Testis (tissue), 2 donors: ENCODE measurements at regions not wholly inside any gene's neighbourhood (a gene's known extent, or its start where the extent isn't known, plus 50 kb on each side); places are given as distances from the start of the nearest gene placed in this dataset.

Experiments
- DNase-seq: peaks from one replicate; pipeline ENCODE4 v3.0.0-alpha.2; 2019
- H3K27ac ChIP-seq, 2 donors: fragments of 200-600 bp; sonication (generic); one replicate each; pipeline ENCODE4 v1.5.1; 2019
- H3K27me3 ChIP-seq: fragments of 200-600 bp; sonication (generic); one replicate; pipeline ENCODE4 v1.5.1; 2019
- H3K36me3 ChIP-seq: fragments of 200-600 bp; sonication (generic); one replicate; pipeline ENCODE4 v1.5.1; 2017; ENCODE audit warnings: low read depth; ENCODE audit errors: missing control alignments
- H3K4me1 ChIP-seq: fragments of 200-600 bp; sonication (generic); one replicate; pipeline ENCODE4 v1.5.1; 2019
- H3K4me3 ChIP-seq, 2 donors: fragments of 200-600 bp; sonication (generic); one replicate each; pipeline ENCODE4 v1.5.1; 2017 to 2019
- H3K9me3 ChIP-seq: fragments of 200-600 bp; sonication (generic); one replicate; pipeline ENCODE4 v1.5.1; 2017
- POLR2A ChIP-seq: fragments of 450-650 bp; IDR thresholded peaks from one replicate; pipeline ENCODE4 v1.6.1; 2017; ENCODE audit warnings: antibody characterized with exemption, mild to moderate bottlenecking, moderate library complexity
- WGBS, 2 donors: methylation state at CpG; one replicate each; pipeline ENCODE4 v1.1.5; 2018; 5-methylcytosine and 5-hydroxymethylcytosine counted together
- intact Hi-C: fragments of 100-400 bp; cut with DNase I; formaldehyde crosslinking; loops from one replicate; pipeline ENCODE4 v1.15.1; 2023; ENCODE audit warnings: low total_unique reads
- TF ChIP-seq, protein P1 (sequence below), 3 experiments: fragments of 450-650 bp in 2 of 3; fragments of 200-600 bp in 1 of 3; sonication (generic) in 1 of 3; IDR thresholded peaks; one replicate each; pipeline ENCODE4 v1.5.1; 2016 to 2019; ENCODE audit warnings: antibody characterized with exemption in 3 of 3, mild to moderate bottlenecking in 2 of 3, moderate library complexity in 1 of 3

DNA sequence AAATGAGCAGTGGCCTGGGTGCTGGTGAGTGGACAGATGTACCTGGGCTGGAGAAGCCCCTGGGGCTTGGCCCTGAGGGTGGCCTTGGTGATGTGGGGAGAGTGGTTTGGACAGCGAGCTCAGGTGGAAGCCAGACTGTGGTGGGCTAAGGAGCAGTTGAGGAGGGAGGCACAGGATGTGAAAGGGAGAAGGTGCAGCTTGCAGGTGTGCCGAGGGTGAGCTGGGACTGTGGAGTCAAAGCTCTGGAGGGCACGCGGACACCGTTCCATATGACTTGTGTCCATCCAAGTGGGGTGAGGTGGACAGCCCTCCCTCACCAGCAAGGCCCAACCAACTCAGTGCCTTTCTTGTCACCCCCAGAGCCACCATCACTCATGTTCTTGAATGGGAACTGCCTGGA is 170.8 kb upstream of the ZNF267 start:
- Histone ChIP-seq H3K9me3 (no peaks in the 10 kb centered on the region), H3K36me3 (no peaks in the 10 kb centered on the region), H3K27me3 (no peaks in the 10 kb centered on the region), H3K27ac (no peak overlapping the region), H3K4me1 (no peaks in the 10 kb centered on the region), H3K4me3 (no peak overlapping the region)
- intact Hi-C loops = no loop called here
- no peak for TF ChIP-seq POLR2A
- TF ChIP-seq, protein P1, sequence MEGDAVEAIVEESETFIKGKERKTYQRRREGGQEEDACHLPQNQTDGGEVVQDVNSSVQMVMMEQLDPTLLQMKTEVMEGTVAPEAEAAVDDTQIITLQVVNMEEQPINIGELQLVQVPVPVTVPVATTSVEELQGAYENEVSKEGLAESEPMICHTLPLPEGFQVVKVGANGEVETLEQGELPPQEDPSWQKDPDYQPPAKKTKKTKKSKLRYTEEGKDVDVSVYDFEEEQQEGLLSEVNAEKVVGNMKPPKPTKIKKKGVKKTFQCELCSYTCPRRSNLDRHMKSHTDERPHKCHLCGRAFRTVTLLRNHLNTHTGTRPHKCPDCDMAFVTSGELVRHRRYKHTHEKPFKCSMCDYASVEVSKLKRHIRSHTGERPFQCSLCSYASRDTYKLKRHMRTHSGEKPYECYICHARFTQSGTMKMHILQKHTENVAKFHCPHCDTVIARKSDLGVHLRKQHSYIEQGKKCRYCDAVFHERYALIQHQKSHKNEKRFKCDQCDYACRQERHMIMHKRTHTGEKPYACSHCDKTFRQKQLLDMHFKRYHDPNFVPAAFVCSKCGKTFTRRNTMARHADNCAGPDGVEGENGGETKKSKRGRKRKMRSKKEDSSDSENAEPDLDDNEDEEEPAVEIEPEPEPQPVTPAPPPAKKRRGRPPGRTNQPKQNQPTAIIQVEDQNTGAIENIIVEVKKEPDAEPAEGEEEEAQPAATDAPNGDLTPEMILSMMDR (IDR thresholded peaks at IDR 0.05) = no peak
- WGBS, 2 donors = 100% methylated on average over 5 of the region's 5 CpGs
- DNase-seq = no peak

GRCh38 chr16:31703526-31704128 is 170.0 kb upstream of the ZNF267 start:
- Histone ChIP-seq H3K27me3 (no peaks in the 10 kb centered on the region), H3K27ac (no peak overlapping the region), H3K36me3 (no peaks in the 10 kb centered on the region), H3K4me3 (no peak overlapping the region), H3K9me3 (no peaks in the 10 kb centered on the region), H3K4me1 (no peaks in the 10 kb centered on the region)
- DNase-seq = no peak
- WGBS, 2 donors = 75 to 93% methylated on average over 3 to 5 of the region's 5 CpGs
- TF ChIP-seq, protein P1 (IDR thresholded peaks at IDR 0.05) = no peak
- TF ChIP-seq POLR2A = no peak
- intact Hi-C loops = no loop called here

DNA sequence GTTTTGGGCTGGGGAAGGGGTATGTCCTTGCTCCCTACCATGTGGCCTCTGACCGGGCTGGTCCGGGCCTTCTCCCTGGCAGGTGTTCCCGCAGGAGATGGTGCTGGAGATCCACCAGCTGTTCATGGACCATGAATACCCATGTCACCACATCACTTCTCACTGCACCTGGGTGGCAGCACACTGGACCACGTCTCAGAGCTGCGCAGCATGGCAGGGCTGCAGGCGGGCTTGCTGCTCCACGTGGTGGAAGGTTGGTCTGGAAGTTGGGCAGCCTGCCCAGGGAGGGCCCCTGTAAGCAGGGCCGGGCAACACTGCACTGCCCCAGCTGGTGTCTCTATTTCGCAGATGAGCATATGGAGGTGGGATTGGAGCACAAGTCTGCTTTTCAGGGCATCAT is 169.5 kb upstream of the ZNF267 start:
- no peak for TF ChIP-seq POLR2A
- TF ChIP-seq, protein P1 (IDR thresholded peaks at IDR 0.05) = no peak
- H3K4me3 ChIP-seq = no peak overlapping the region
- WGBS, 2 donors = 81 to 94% methylated on average over 6 to 9 of the region's 9 CpGs
- no peaks in the 10 kb centered on the region for H3K9me3 ChIP-seq
- intact Hi-C loops = no loop called here
- H3K27ac ChIP-seq = no peak overlapping the region
- no peaks in the 10 kb centered on the region for H3K4me1 ChIP-seq
- no peaks in the 10 kb centered on the region for H3K36me3 ChIP-seq
- no peaks in the 10 kb centered on the region for H3K27me3 ChIP-seq
- DNase-seq = no peak

DNA sequence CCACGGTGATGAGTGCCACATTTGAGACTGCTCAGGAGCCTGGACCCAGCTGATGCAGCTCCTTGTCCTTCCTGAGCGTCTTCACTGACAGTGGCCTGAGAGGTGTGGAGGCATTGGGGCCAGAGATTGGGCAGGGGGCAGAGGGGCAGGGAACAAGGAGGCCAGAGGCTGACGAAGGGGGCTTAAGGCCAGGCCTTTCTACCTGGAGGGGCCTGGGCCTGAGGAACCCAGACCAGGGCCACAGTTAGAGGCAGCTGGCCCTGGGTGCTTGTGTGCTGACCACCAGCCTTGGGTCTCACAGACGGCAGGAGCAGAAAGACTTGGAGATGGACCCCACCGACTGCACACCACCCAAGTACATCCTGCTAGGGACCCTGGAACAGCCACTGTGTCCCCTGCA is 168.2 kb upstream of the ZNF267 start:
- no peaks in the 10 kb centered on the region for H3K36me3 ChIP-seq
- WGBS, 2 donors = 84 to 87% methylated on average over 3 to 5 of the region's 5 CpGs
- intact Hi-C loops = no loop called here

More for the DNA sequence above, 168.2 kb upstream of the ZNF267 start:
- no peaks in the 10 kb centered on the region for H3K4me1 ChIP-seq
- H3K27ac ChIP-seq = no peak overlapping the region
- no peak overlapping the region for H3K4me3 ChIP-seq
- TF ChIP-seq, protein P1 (IDR thresholded peaks at IDR 0.05) = no peak
- no peak for TF ChIP-seq POLR2A
- no peaks in the 10 kb centered on the region for H3K9me3 ChIP-seq
- DNase-seq = no peak
- H3K27me3 ChIP-seq = no peaks in the 10 kb centered on the region
